ENCODE measurements at regions not wholly inside any gene's neighbourhood (a gene's known extent, or its start where the extent isn't known, plus 50 kb on each side); places are given as distances from the start of the nearest gene placed in this dataset.

GRCh38 chr10:6354168-6354772, 151.5 kb downstream of the PFKFB3 start:
- TF ChIP-seq IRF2 (CRISPR knock-in tag; IDR thresholded peaks at IDR 0.05) (no peak), SRSF1 (optimal IDR thresholded peaks at IDR 0.05; ENCODE audit: low read depth, low read length) (no peak), ZNF317 (CRISPR knock-in tag; IDR thresholded peaks at IDR 0.05) (no peak), NFRKB (IDR thresholded peaks at IDR 0.05) (no peak)
